SU-DHL-6 (cell line): ENCODE measurements at regions not wholly inside any gene's neighbourhood (a gene's known extent, or its start where the extent isn't known, plus 50 kb on each side); places are given as distances from the start of the nearest gene placed in this dataset.

ENCODE experiments used
- H2AFZ ChIP-seq: fragments of 200-600 bp; sonication (generic); 2 replicates; pipeline ENCODE4 v1.6.1; 2014; ENCODE audit warnings: low read depth, mild to moderate bottlenecking, moderate library complexity, mixed read lengths, antibody characterized with exemption, low read length; ENCODE audit not compliant: severe bottlenecking
- H3F3A ChIP-seq: fragments of 200-600 bp; shearing (Covaris generic); 2 replicates; pipeline ENCODE4 v1.6.0; 2016; ENCODE audit warnings: antibody characterized with exemption, mild to moderate bottlenecking; ENCODE audit not compliant: insufficient read depth
- H3K27ac ChIP-seq: fragments of 200-600 bp; sonication (generic); 2 replicates; pipeline ENCODE4 v1.5.1; 2016; ENCODE audit warnings: low read depth, mild to moderate bottlenecking, low read length, moderate library complexity, mixed read lengths
- H3K27me3 ChIP-seq: fragments of 200-600 bp; sonication (generic), shearing (Covaris generic); 2 replicates; pipeline ENCODE4 v1.6.0; 2014; ENCODE audit warnings: mild to moderate bottlenecking, low read length
- H3K36me3 ChIP-seq: fragments of 200-600 bp; sonication (generic); 2 replicates; pipeline ENCODE4 v1.6.1; 2014; ENCODE audit warnings: mild to moderate bottlenecking, low read length, mixed read lengths
- H3K4me2 ChIP-seq: fragments of 300-600, 200-600 bp; shearing (Covaris generic), sonication (generic); 2 replicates; pipeline ENCODE4 v1.6.0; 2014; ENCODE audit warnings: low read length, low read depth, mild to moderate bottlenecking; ENCODE audit not compliant: poor library complexity, severe bottlenecking
- H3K4me3 ChIP-seq: fragments of 200-600 bp; sonication (generic); 2 replicates; pipeline ENCODE4 v1.5.1; 2014; ENCODE audit warnings: antibody characterized with exemption, low read length, mild to moderate bottlenecking, mixed read lengths; ENCODE audit not compliant: insufficient read depth, poor library complexity, severe bottlenecking
- H3K79me2 ChIP-seq: fragments of 200-600 bp; sonication (generic); 2 replicates; pipeline ENCODE4 v1.6.1; 2014; ENCODE audit warnings: mild to moderate bottlenecking, low read length, moderate library complexity; ENCODE audit not compliant: insufficient read depth
- H3K9ac ChIP-seq: fragments of 200-600 bp; sonication (generic); 2 replicates; pipeline ENCODE4 v1.7.0; 2014; ENCODE audit warnings: mild to moderate bottlenecking, low read length
- H3K9me2 ChIP-seq: fragments of 200-600 bp; sonication (generic); replicated peaks from 2 replicates; pipeline ENCODE4 v1.6.1; 2014; ENCODE audit warnings: low read length; ENCODE audit not compliant: insufficient read depth
- H3K9me3 ChIP-seq: fragments of 200-600 bp; sonication (generic); 2 replicates; pipeline ENCODE4 v1.6.1; 2014; ENCODE audit warnings: low read length, mixed read lengths; ENCODE audit not compliant: insufficient read depth
- H4K20me1 ChIP-seq: fragments of 200-600 bp; sonication (generic); 2 replicates; pipeline ENCODE4 v1.6.1; 2014; ENCODE audit warnings: low read depth, mild to moderate bottlenecking, antibody characterized with exemption, low read length, moderate library complexity, mixed read lengths
- EZH2phosphoT487 ChIP-seq: fragments of 200-600 bp; sonication (generic), shearing (Covaris generic); conservative IDR thresholded peaks from 2 replicates; pipeline ENCODE4 v1.6.1; 2018; ENCODE audit warnings: mild to moderate bottlenecking, antibody characterized with exemption, low read length, moderate library complexity, mixed read lengths
- TF ChIP-seq, protein P1 (sequence below): fragments of 200-600 bp; sonication (generic); IDR thresholded peaks from one replicate; pipeline ENCODE4 v1.5.1; 2017; ENCODE audit warnings: antibody characterized with exemption, mild to moderate bottlenecking, low read length, moderate library complexity; ENCODE audit not compliant: insufficient read depth, poor library complexity, severe bottlenecking

DNA sequence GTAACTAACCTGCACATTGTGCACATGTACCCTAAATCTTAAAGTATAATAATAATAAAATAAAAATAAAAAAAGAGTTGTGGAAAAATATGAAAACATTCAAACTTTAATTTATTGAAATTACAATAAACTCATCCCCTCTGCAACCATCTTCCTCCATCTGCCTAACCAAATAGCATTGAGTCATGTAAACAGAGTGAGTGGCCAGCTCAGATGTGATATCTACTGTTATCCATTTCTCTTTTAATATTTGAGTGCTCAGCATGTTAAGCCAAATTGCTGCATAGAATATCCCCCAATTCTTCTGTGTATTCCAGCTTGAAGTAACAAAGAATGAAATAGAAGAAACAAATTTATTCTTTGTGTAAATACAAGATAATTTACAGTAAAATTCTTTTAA is 124.4 kb upstream of the HMHB1 start:
- H3K27me3 ChIP-seq = no peaks in the 10 kb centered on the region
- H3K4me2 ChIP-seq = no peak overlapping the region
- H3K9me3 ChIP-seq = no peaks in the 10 kb centered on the region
- H3K9ac ChIP-seq = no peak overlapping the region
- no peaks in the 10 kb centered on the region for H4K20me1 ChIP-seq
- no peaks in the 10 kb centered on the region for H3K9me2 ChIP-seq
- no peaks in the 10 kb centered on the region for H3K79me2 ChIP-seq
- H3K4me3 ChIP-seq = no peak overlapping the region
- 0 out of 2 replicates have a peak, but pooled peaks cover 5% of the 10 kb centered on the region for H3K36me3 ChIP-seq
- no peak overlapping the region for H3K27ac ChIP-seq
- H2AFZ ChIP-seq = no peak overlapping the region
- TF ChIP-seq, protein P1, sequence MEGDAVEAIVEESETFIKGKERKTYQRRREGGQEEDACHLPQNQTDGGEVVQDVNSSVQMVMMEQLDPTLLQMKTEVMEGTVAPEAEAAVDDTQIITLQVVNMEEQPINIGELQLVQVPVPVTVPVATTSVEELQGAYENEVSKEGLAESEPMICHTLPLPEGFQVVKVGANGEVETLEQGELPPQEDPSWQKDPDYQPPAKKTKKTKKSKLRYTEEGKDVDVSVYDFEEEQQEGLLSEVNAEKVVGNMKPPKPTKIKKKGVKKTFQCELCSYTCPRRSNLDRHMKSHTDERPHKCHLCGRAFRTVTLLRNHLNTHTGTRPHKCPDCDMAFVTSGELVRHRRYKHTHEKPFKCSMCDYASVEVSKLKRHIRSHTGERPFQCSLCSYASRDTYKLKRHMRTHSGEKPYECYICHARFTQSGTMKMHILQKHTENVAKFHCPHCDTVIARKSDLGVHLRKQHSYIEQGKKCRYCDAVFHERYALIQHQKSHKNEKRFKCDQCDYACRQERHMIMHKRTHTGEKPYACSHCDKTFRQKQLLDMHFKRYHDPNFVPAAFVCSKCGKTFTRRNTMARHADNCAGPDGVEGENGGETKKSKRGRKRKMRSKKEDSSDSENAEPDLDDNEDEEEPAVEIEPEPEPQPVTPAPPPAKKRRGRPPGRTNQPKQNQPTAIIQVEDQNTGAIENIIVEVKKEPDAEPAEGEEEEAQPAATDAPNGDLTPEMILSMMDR = no peak
- no peak for TF ChIP-seq EZH2phosphoT487
- no peaks in the 10 kb centered on the region for H3F3A ChIP-seq

DNA sequence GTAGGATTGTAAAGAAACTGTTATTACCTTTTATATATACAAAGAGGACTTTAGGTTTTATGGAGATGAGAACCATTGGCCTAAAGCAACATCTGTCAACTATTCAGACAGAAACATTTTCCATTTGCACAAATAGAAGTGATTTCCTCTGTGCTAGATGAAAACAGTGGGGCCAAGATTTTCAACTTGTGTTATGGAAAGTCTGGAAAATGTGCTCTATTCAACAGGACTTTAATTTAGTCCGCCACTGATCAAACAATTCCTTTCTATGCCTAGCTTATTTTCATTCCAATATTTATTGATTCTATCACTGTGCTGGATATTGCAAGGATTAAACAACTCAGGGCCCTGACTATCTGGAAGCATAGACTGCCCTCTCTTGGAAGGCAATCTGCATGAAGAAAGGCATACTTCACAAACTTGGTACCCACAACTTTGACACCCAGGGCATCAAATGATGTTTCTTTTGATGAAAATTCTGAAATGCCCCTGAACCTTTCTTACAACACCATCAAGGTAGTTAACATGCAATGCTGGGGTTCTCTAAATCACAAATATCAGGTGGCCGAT is 126.6 kb upstream of the HMHB1 start:
- Histone ChIP-seq H2AFZ (no peak overlapping the region), H3F3A (no peaks in the 10 kb centered on the region), H3K79me2 (no peaks in the 10 kb centered on the region), H3K4me3 (no peak overlapping the region), H3K9me3 (no peaks in the 10 kb centered on the region), H3K9ac (no peak overlapping the region), H3K27ac (no peak overlapping the region), H3K27me3 (no peaks in the 10 kb centered on the region), H3K4me2 (no peak overlapping the region), H3K9me2 (no peaks in the 10 kb centered on the region), H3K36me3 (0 out of 2 replicates have a peak, but pooled peaks cover 5% of the 10 kb centered on the region), H4K20me1 (no peaks in the 10 kb centered on the region)
- no peak for TF ChIP-seq EZH2phosphoT487
- TF ChIP-seq, protein P1 = no peak

DNA sequence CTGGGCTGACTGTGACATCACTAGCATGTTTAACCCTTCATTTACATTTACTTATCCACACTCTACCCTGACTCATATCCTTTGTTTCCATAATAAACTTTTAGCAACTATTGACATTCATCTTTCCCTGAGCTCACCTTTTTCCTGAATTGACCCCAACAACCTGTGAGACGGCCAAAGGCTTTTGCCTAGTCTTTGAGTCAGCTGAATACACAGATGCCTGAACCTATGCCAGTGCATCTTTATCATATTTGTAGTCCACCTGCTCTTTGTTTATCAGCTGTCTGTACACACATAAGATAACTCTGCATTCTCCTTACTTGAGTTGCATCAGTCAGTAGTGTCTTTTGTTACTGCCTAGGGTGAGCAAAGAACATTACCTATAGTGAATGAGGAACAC is 128.5 kb upstream of the HMHB1 start:
- Histone ChIP-seq H2AFZ (no peak overlapping the region), H3K4me3 (no peak overlapping the region), H3K27ac (no peak overlapping the region), H3K9me3 (no peaks in the 10 kb centered on the region), H3K27me3 (no peaks in the 10 kb centered on the region), H3K36me3 (no peaks in the 10 kb centered on the region), H3K9me2 (no peaks in the 10 kb centered on the region), H3K9ac (no peak overlapping the region), H3K79me2 (no peaks in the 10 kb centered on the region), H4K20me1 (no peaks in the 10 kb centered on the region), H3K4me2 (no peak overlapping the region), H3F3A (no peaks in the 10 kb centered on the region)
- TF ChIP-seq, protein P1 = no peak
- TF ChIP-seq EZH2phosphoT487 = no peak

DNA sequence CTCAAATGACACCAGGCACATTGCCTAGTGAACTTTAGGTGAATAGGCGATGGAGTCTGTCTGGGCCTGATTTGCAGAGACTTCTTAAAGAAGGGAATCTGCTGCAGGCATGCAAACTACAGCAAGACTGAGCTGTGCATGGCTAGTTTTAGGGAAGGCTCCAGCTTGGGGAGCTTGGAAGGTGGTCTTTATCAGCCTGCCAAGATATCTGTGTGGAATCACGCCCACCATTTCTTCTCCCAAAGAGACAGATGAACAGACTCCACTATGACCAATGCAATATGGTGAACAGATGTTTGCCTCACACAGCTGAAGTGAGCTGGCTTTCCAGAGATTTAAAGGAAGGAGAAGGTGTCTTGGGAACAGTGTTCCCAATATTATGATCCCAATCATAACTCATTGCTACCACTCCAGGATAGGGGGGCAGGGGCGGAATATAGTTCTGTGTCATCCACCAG is 129.0 kb upstream of the HMHB1 start:
- H3K4me3 ChIP-seq = no peak overlapping the region
- no peaks in the 10 kb centered on the region for H3K9me2 ChIP-seq
- H3K79me2 ChIP-seq = no peaks in the 10 kb centered on the region
- TF ChIP-seq EZH2phosphoT487 = no peak
- TF ChIP-seq, protein P1 = no peak
- no peak overlapping the region for H3K27ac ChIP-seq
- H2AFZ ChIP-seq = no peak overlapping the region
- no peaks in the 10 kb centered on the region for H3K9me3 ChIP-seq
- no peaks in the 10 kb centered on the region for H3K27me3 ChIP-seq
- no peaks in the 10 kb centered on the region for H3F3A ChIP-seq
- H3K36me3 ChIP-seq = no peaks in the 10 kb centered on the region
- no peaks in the 10 kb centered on the region for H4K20me1 ChIP-seq
- H3K4me2 ChIP-seq = no peak overlapping the region
- no peak overlapping the region for H3K9ac ChIP-seq
